HG03575 (cell line): ENCODE measurements at regions not wholly inside any gene's neighbourhood (a gene's known extent, or its start where the extent isn't known, plus 50 kb on each side); places are given as distances from the start of the nearest gene placed in this dataset.

Experiments
- ATAC-seq: cut with Tn5 transposase; IDR thresholded peaks from one replicate; pipeline ENCODE4 v1.9.1; 2021; ENCODE audit not compliant: unreplicated experiment, insufficient number of reproducible peaks, low FRiP score; ENCODE audit errors: extremely low read depth

DNA sequence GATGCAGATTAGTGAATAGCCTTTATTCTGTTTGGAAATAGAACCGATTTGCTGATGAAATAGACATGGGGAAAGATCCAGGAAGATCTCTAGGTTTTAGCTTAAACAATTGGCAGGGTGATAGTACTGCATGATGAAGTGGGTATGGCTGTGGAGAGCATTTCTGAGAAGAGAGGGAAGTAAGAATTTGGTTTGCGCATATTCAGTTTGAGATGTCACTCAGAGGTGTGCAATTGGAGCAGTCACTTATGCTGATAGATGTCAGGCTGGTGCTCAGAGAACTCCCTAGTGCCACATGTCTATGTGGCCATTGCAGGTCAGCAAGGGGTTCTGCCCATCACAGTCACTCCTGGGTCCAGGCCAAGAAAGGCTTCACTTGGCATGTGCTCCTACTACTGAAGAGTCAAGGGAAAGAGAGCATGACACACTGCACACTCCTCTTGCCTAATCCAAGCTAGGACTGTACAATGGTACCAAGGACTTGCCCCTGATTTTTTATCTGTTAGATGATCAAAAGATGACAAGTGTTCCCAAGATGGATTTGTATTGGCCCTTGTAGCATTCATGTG lies 57.2 kb upstream of the ST8SIA2 start:
- no peak for ATAC-seq

DNA sequence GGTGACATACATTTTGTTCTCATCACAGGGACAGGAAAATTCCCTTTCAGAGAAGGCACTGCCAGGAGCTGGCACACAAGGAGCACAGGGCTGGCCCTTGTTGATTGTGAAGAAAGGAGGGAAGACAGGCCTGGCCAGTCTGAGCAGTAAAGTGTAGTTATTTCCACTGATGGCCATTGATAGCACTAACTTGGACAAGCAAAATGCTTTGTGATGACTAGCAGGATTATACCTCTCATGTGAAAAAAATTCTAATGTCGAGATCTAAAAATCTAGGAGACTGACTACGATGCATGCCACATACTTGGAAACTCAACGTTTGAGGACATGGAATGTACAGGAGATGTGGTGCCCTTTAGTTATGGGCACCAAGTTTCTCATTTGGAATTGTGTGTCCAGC lies 54.3 kb upstream of the ST8SIA2 start:
- ATAC-seq: no peak
